ENCODE measurements at regions not wholly inside any gene's neighbourhood (a gene's known extent, or its start where the extent isn't known, plus 50 kb on each side); places are given as distances from the start of the nearest gene placed in this dataset.

DNA sequence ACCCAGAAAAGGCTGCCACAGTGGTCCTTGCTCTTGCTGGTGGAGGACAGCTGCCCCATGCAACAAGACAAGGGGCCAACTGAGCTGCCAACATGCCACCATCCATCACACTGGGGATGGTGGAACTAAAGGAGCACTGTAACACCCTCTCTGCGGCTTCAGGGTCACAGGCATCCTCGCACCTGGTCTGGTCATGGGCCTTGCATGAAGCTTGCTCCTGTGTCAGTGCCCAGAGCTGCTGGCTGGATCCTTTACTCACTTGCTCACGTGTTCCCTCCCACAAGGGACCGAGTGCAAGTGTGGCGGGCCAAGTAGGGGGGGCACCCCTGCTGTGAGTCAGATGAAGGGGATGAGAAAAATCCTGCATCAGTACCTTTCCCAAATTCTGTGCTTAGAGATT is 972.3 kb upstream of the DDX18 start:
- H3K9me3 ChIP-seq (ENCODE audit: insufficient read depth, low read length) = no peaks in the 10 kb centered on the region
- no peaks in the 10 kb centered on the region for H3K4me1 ChIP-seq (ENCODE audit: low read length)
- no peak overlapping the region for H3K27ac ChIP-seq (ENCODE audit: low read length)
- no peaks in the 10 kb centered on the region for H3K36me3 ChIP-seq (replicated peaks; ENCODE audit: low read depth, low read length)
- no peaks in the 10 kb centered on the region for H3K27me3 ChIP-seq (ENCODE audit: low read depth, low read length)
- H3K4me3 ChIP-seq (ENCODE audit: low read length) = no peak overlapping the region
- no peaks in the 10 kb centered on the region for H3K79me2 ChIP-seq (ENCODE audit: low read length)
- no peak overlapping the region for H3K4me2 ChIP-seq (ENCODE audit: low read length)
- H4K20me1 ChIP-seq (ENCODE audit: insufficient read depth, low read length) = no peaks in the 10 kb centered on the region
- TF ChIP-seq, protein P1, sequence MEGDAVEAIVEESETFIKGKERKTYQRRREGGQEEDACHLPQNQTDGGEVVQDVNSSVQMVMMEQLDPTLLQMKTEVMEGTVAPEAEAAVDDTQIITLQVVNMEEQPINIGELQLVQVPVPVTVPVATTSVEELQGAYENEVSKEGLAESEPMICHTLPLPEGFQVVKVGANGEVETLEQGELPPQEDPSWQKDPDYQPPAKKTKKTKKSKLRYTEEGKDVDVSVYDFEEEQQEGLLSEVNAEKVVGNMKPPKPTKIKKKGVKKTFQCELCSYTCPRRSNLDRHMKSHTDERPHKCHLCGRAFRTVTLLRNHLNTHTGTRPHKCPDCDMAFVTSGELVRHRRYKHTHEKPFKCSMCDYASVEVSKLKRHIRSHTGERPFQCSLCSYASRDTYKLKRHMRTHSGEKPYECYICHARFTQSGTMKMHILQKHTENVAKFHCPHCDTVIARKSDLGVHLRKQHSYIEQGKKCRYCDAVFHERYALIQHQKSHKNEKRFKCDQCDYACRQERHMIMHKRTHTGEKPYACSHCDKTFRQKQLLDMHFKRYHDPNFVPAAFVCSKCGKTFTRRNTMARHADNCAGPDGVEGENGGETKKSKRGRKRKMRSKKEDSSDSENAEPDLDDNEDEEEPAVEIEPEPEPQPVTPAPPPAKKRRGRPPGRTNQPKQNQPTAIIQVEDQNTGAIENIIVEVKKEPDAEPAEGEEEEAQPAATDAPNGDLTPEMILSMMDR (IDR thresholded peaks at IDR 0.05; ENCODE audit: low read depth, low read length) = no peak
- no peak for TF ChIP-seq EZH2phosphoT487 (IDR thresholded peaks at IDR 0.05; ENCODE audit: low read depth)
- H3K9ac ChIP-seq (ENCODE audit: low read length) = no peak overlapping the region
- no peak overlapping the region for H2AFZ ChIP-seq (ENCODE audit: low read depth, low read length)

DNA sequence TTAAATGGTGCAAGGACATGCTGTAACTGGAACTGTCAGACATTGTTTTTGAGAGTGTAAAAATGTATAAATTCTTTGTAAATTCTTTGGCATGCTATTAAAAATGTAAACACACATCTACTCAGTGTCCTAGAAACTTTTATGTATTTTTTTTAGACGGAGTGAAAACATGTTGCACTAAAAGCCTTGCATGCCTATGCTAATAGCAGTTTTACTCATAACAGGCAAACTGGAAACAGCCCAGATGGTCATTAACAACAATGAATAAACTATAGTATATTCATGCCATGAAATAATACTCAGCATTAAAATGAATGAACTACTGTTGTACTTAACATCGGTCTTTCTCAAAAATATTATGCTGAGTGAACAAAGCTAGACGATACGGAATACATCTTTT is 954.8 kb upstream of the DDX18 start:
- Histone ChIP-seq H4K20me1 (ENCODE audit: insufficient read depth, low read length) (no peaks in the 10 kb centered on the region), H3K4me3 (ENCODE audit: low read length) (no peak overlapping the region), H2AFZ (ENCODE audit: low read depth, low read length) (no peak overlapping the region), H3K27ac (ENCODE audit: low read length) (no peak overlapping the region), H3K9ac (ENCODE audit: low read length) (no peak overlapping the region), H3K79me2 (ENCODE audit: low read length) (no peaks in the 10 kb centered on the region), H3K9me3 (ENCODE audit: insufficient read depth, low read length) (peaks cover 3% of the 10 kb centered on the region; the same call in 1 of the 2 replicates), H3K36me3 (replicated peaks; ENCODE audit: low read depth, low read length) (no peaks in the 10 kb centered on the region), H3K27me3 (ENCODE audit: low read depth, low read length) (no peaks in the 10 kb centered on the region), H3K4me1 (ENCODE audit: low read length) (no peaks in the 10 kb centered on the region), H3K4me2 (ENCODE audit: low read length) (no peak overlapping the region)
- no peak for TF ChIP-seq EZH2phosphoT487 (IDR thresholded peaks at IDR 0.05; ENCODE audit: low read depth)
- TF ChIP-seq, protein P1 (IDR thresholded peaks at IDR 0.05; ENCODE audit: low read depth, low read length) = no peak

DNA sequence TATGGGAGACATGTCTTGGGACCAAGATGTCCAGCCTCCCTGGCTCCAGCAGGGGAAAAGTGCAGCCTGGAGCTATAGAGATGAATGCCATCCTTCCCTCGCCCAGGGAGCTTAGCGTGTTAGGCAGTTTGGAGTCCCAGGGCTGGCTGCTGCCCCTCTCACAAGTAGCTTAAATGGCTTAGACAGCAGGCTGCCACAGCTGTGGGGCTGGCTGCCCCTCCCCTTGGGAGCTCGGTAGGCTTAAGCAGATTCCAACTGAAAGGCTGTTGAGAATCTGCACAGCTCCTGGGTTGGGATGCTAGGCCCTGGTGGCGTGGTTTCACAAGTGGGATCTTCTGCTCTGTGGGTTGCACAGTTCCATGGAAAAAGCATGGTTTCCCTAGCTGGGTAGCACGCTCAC is 940.5 kb upstream of the DDX18 start:
- Histone ChIP-seq H3K36me3 (replicated peaks; ENCODE audit: low read depth, low read length) (no peaks in the 10 kb centered on the region), H2AFZ (ENCODE audit: low read depth, low read length) (no peak overlapping the region), H3K4me3 (ENCODE audit: low read length) (no peak overlapping the region), H3K4me2 (ENCODE audit: low read length) (no peak overlapping the region), H3K9me3 (ENCODE audit: insufficient read depth, low read length) (no peaks in the 10 kb centered on the region), H3K9ac (ENCODE audit: low read length) (no peak overlapping the region), H3K4me1 (ENCODE audit: low read length) (no peaks in the 10 kb centered on the region), H3K27ac (ENCODE audit: low read length) (no peak overlapping the region), H4K20me1 (ENCODE audit: insufficient read depth, low read length) (no peaks in the 10 kb centered on the region), H3K27me3 (ENCODE audit: low read depth, low read length) (no peaks in the 10 kb centered on the region), H3K79me2 (ENCODE audit: low read length) (no peaks in the 10 kb centered on the region)
- no peak for TF ChIP-seq EZH2phosphoT487 (IDR thresholded peaks at IDR 0.05; ENCODE audit: low read depth)
- TF ChIP-seq, protein P1 (IDR thresholded peaks at IDR 0.05; ENCODE audit: low read depth, low read length) = no peak

DNA sequence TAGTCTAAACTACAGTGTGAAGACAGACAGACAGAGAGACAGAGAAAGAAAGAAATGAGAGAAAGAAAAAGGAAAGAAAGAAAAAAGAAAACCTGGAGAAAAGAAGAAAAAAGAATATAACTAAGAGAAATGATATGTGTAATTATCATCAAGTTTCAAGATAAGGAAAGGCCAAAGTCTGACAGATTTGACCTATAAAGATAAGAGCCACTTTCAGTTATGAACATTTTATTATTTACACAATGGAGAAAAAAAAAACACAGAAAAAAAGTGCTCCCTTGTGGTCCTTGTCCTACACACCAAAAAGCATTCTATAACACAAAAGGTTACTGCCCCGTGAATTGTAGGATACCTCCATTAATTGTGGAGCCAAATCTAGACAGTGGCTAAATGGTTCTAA is 937.2 kb upstream of the DDX18 start:
- no peaks in the 10 kb centered on the region for H3K79me2 ChIP-seq (ENCODE audit: low read length)
- no peaks in the 10 kb centered on the region for H4K20me1 ChIP-seq (ENCODE audit: insufficient read depth, low read length)
- no peak overlapping the region for H3K27ac ChIP-seq (ENCODE audit: low read length)
- no peak overlapping the region for H3K4me2 ChIP-seq (ENCODE audit: low read length)
- H3K4me1 ChIP-seq (ENCODE audit: low read length) = no peaks in the 10 kb centered on the region
- H3K27me3 ChIP-seq (ENCODE audit: low read depth, low read length) = no peaks in the 10 kb centered on the region
- no peaks in the 10 kb centered on the region for H3K9me3 ChIP-seq (ENCODE audit: insufficient read depth, low read length)
- no peak overlapping the region for H3K9ac ChIP-seq (ENCODE audit: low read length)
- no peaks in the 10 kb centered on the region for H3K36me3 ChIP-seq (replicated peaks; ENCODE audit: low read depth, low read length)
- H3K4me3 ChIP-seq (ENCODE audit: low read length) = no peak overlapping the region
- no peak overlapping the region for H2AFZ ChIP-seq (ENCODE audit: low read depth, low read length)
- TF ChIP-seq, protein P1 (IDR thresholded peaks at IDR 0.05; ENCODE audit: low read depth, low read length) = no peak
- TF ChIP-seq EZH2phosphoT487 (IDR thresholded peaks at IDR 0.05; ENCODE audit: low read depth) = no peak

Measured in OCI-LY3 (cell line).